ENCODE measurements at regions not wholly inside any gene's neighbourhood (a gene's known extent, or its start where the extent isn't known, plus 50 kb on each side); places are given as distances from the start of the nearest gene placed in this dataset.

- no peak for TF ChIP-seq ZNF354C (tag by site-specific recombination; IDR thresholded peaks at IDR 0.05; ENCODE audit: borderline replicate concordance, low read depth)
- no peak for TF ChIP-seq ZNF280D (tag by site-specific recombination; IDR thresholded peaks at IDR 0.05)
- no peak for TF ChIP-seq AEBP2 (tag by site-specific recombination; IDR thresholded peaks at IDR 0.05; ENCODE audit: borderline replicate concordance)
- no peak for TF ChIP-seq ZNF558 (tag by site-specific recombination; IDR thresholded peaks at IDR 0.05)
- TF ChIP-seq ZNF610 (tag by site-specific recombination; IDR thresholded peaks at IDR 0.05; ENCODE audit: borderline replicate concordance): no peak
- no peak for TF ChIP-seq ZNF398 (tag by site-specific recombination; IDR thresholded peaks at IDR 0.05)
- TF ChIP-seq ZSCAN16 (tag by site-specific recombination; IDR thresholded peaks at IDR 0.05): no peak
- no peak for TF ChIP-seq ZNF513 (tag by site-specific recombination; IDR thresholded peaks at IDR 0.05)
- TF ChIP-seq ZNF184 (tag by site-specific recombination; IDR thresholded peaks at IDR 0.05): no peak
- no peak for TF ChIP-seq ZNF561 (tag by site-specific recombination; IDR thresholded peaks at IDR 0.05; ENCODE audit: borderline replicate concordance)
- no peak for TF ChIP-seq MYNN (tag by site-specific recombination; IDR thresholded peaks at IDR 0.05; ENCODE audit: borderline replicate concordance)
- TF ChIP-seq WT1 (tag by site-specific recombination; IDR thresholded peaks at IDR 0.05): no peak
- TF ChIP-seq ZBTB26 (tag by site-specific recombination; optimal IDR thresholded peaks at IDR 0.05): no peak
- TF ChIP-seq ZNF148 (tag by site-specific recombination; IDR thresholded peaks at IDR 0.05; ENCODE audit: borderline replicate concordance): no peak
- H3K4me1 ChIP-seq (ENCODE audit: control insufficient read depth, insufficient read depth, low read length): no peaks in the 10 kb centered on the region
- ChIA-PET POLR2A (no interaction called here), CTCF (interaction anchor here (0.6 kb wide), 1 partner anchor 60 kb away, joined by 5 read pairs; no protein-coding TSS in a partner anchor)
- H3K4me3 ChIP-seq (ENCODE audit: low read depth, low read length): no peak overlapping the region
- no peaks in the 10 kb centered on the region for H3K36me3 ChIP-seq (ENCODE audit: control insufficient read depth in 2 of 2, insufficient read depth in 1 of 2, low read length in 2 of 2)
- no peaks in the 10 kb centered on the region for H3K9me3 ChIP-seq (ENCODE audit: control insufficient read depth, insufficient read depth, low read depth, low read length)
- no peak overlapping the region for H3K27ac ChIP-seq (ENCODE audit: extremely low read depth, low read depth, low read length)
These were observed 365.1 kb downstream of the ENC1 start for GRCh38 chr5:74275171-74275992.

Data from HEK293 (cell line).